ENCODE measurements at regions not wholly inside any gene's neighbourhood (a gene's known extent, or its start where the extent isn't known, plus 50 kb on each side); places are given as distances from the start of the nearest gene placed in this dataset.

GRCh38 chr9:129493706-129494047 lies 127.2 kb downstream of the C9orf50 start:
- TF ChIP-seq CTCF (IDR thresholded peaks at IDR 0.05) (no peak), ZFX (IDR thresholded peaks at IDR 0.05; ENCODE audit: borderline replicate concordance) (no peak)

All from 22Rv1 (cell line).